HEK293 (cell line): ENCODE measurements at regions not wholly inside any gene's neighbourhood (a gene's known extent, or its start where the extent isn't known, plus 50 kb on each side); places are given as distances from the start of the nearest gene placed in this dataset.

Experiments used
- GLI2 ChIP-seq: fragments of 450-650 bp; formaldehyde crosslinking; IDR thresholded peaks from 2 replicates; pipeline ENCODE4; 2017; ENCODE audit warnings: missing biosample characterization, missing genetic modification characterization, low read depth, borderline replicate concordance
- SP2 ChIP-seq: fragments of 450-650 bp; formaldehyde crosslinking; IDR thresholded peaks from 2 replicates; pipeline ENCODE4 v1.5.1; 2016; ENCODE audit warnings: missing biosample characterization, missing genetic modification characterization
- ZNF121 ChIP-seq: fragments of 450-650 bp; formaldehyde crosslinking; IDR thresholded peaks from 2 replicates; pipeline ENCODE4 v1.5.1; 2016; ENCODE audit warnings: missing biosample characterization, missing genetic modification characterization
- ZNF274 ChIP-seq, 2 experiments: fragments of 200-500 bp in 1 of 2; fragments of 450-650 bp in 1 of 2; sonication (Bioruptor generic) in 1 of 2; formaldehyde crosslinking in 1 of 2; IDR thresholded peaks; 2 replicates each; pipeline versions ENCODE4 v1.5.1 to v1.6.1; 2014 to 2016; ENCODE audit warnings: borderline replicate concordance in 1 of 2, inconsistent platforms in 1 of 2, low read length in 1 of 2, missing biosample characterization in 1 of 2, missing genetic modification characterization in 1 of 2
- ZNF350 ChIP-seq: fragments of 450-650 bp; formaldehyde crosslinking; IDR thresholded peaks from 2 replicates; pipeline ENCODE4 v1.5.0; 2017; ENCODE audit warnings: missing biosample characterization, mild to moderate bottlenecking, missing genetic modification characterization
- ZNF664 ChIP-seq: fragments of 450-650 bp; formaldehyde crosslinking; IDR thresholded peaks from 2 replicates; pipeline ENCODE4 v1.5.1; 2016; ENCODE audit warnings: missing biosample characterization, missing genetic modification characterization

- TF ChIP-seq ZNF664 (tag by site-specific recombination) (no peak), GLI2 (no peak), ZNF350 (tag by site-specific recombination) (no peak), SP2 (tag by site-specific recombination) (no peak), ZNF274 (IDR thresholded peaks at IDR 0.05; ENCODE audit: low read length) (no peak), ZNF274 (tag by site-specific recombination; IDR thresholded peaks at IDR 0.05; ENCODE audit: borderline replicate concordance) (no peak), ZNF121 (tag by site-specific recombination) (no peak)
Observed at GRCh38 chr5:62030326-62030725, 275.7 kb upstream of the KIF2A start.
